Gastroesophageal sphincter (tissue), 4 donors: ENCODE measurements at regions not wholly inside any gene's neighbourhood (a gene's known extent, or its start where the extent isn't known, plus 50 kb on each side); places are given as distances from the start of the nearest gene placed in this dataset.

Source experiments
- ATAC-seq: fragments of 150-250 bp; one replicate; pipeline ENCODE4 v1.9.1; 2016; ENCODE audit warnings: mild to moderate bottlenecking, moderate library complexity
- H3K27ac ChIP-seq, 4 donors: fragments of 200-600 bp; sonication (generic) in 3 of 4; 1 replicate in 3 of 4; 2 replicates in 1 of 4; pipeline ENCODE4 v1.5.1; 2016 to 2019
- H3K27me3 ChIP-seq: fragments of 200-600 bp; sonication (generic); one replicate; pipeline ENCODE4 v1.5.1; 2019
- H3K36me3 ChIP-seq, 2 donors: fragments of 200-600 bp; sonication (generic); one replicate each; pipeline ENCODE4 v1.5.1; 2019; ENCODE audit warnings: control low read depth in 1 of 2
- H3K4me1 ChIP-seq, 3 donors: fragments of 200-600 bp; sonication (generic); 1 replicate in 2 of 3; 2 replicates in 1 of 3; pipeline ENCODE4 v1.5.1; 2016 to 2019; ENCODE audit warnings: control low read depth in 2 of 3
- H3K4me3 ChIP-seq, 2 donors: fragments of 200-600 bp; sonication (generic); one replicate each; pipeline ENCODE4 v1.5.1; 2019; ENCODE audit warnings: mild to moderate bottlenecking in 1 of 2, moderate library complexity in 1 of 2
- H3K9me3 ChIP-seq, 3 donors: fragments of 200-600 bp; sonication (generic); one replicate each; pipeline ENCODE4 v1.5.1; 2017 to 2019; ENCODE audit warnings: control low read depth in 2 of 3
- EP300 ChIP-seq: sonication (generic); formaldehyde crosslinking; IDR thresholded peaks from one replicate; pipeline ENCODE4 v1.6.1; 2017; ENCODE audit warnings: antibody characterized with exemption, mild to moderate bottlenecking
- POLR2A ChIP-seq, 2 donors: fragments of 450-650 bp; IDR thresholded peaks; one replicate each; pipeline ENCODE4 v1.6.1; 2017; ENCODE audit warnings: antibody characterized with exemption in 2 of 2, mild to moderate bottlenecking in 2 of 2, moderate library complexity in 1 of 2
- POLR2AphosphoS5 ChIP-seq: sonication (generic); formaldehyde crosslinking; IDR thresholded peaks from one replicate; pipeline ENCODE4 v1.6.1; 2017; ENCODE audit warnings: antibody characterized with exemption
- WGBS, 2 donors: methylation state at CpG; one replicate each; pipeline ENCODE4 v1.1.5; 2018; ENCODE audit warnings: low coverage in 1 of 2; 5-methylcytosine and 5-hydroxymethylcytosine counted together
- TF ChIP-seq, protein P1 (sequence below), 4 experiments: fragments of 200-600 bp in 2 of 4; fragments of 450-650 bp in 2 of 4; sonication (generic) in 1 of 4; IDR thresholded peaks; one replicate each; pipeline ENCODE4 v1.5.1; 2017 to 2019; ENCODE audit warnings: antibody characterized with exemption in 4 of 4, mild to moderate bottlenecking in 2 of 4, moderate library complexity in 2 of 4

GRCh38 chr3:28745916-28746617 lies 397.4 kb upstream of the AZI2 start:
- no peaks in the 10 kb centered on the region for H3K36me3 ChIP-seq
- no peak overlapping the region for H3K27ac ChIP-seq
- H3K9me3 ChIP-seq = peaks cover 0 to 9% (median 0%) of the 10 kb centered on the region in 3 donors
- 64 to 69% methylated on average over 4 to 6 of the region's 6 CpGs for WGBS, 2 donors
- TF ChIP-seq EP300 = no peak
- TF ChIP-seq POLR2A (IDR thresholded peaks at IDR 0.05) = no peak
- TF ChIP-seq, protein P1, sequence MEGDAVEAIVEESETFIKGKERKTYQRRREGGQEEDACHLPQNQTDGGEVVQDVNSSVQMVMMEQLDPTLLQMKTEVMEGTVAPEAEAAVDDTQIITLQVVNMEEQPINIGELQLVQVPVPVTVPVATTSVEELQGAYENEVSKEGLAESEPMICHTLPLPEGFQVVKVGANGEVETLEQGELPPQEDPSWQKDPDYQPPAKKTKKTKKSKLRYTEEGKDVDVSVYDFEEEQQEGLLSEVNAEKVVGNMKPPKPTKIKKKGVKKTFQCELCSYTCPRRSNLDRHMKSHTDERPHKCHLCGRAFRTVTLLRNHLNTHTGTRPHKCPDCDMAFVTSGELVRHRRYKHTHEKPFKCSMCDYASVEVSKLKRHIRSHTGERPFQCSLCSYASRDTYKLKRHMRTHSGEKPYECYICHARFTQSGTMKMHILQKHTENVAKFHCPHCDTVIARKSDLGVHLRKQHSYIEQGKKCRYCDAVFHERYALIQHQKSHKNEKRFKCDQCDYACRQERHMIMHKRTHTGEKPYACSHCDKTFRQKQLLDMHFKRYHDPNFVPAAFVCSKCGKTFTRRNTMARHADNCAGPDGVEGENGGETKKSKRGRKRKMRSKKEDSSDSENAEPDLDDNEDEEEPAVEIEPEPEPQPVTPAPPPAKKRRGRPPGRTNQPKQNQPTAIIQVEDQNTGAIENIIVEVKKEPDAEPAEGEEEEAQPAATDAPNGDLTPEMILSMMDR (IDR thresholded peaks at IDR 0.05) = no peak
- no peak for TF ChIP-seq POLR2AphosphoS5
- no peak overlapping the region for H3K4me3 ChIP-seq
- H3K27me3 ChIP-seq = no peaks in the 10 kb centered on the region
- no peak for ATAC-seq
- H3K4me1 ChIP-seq = peaks cover 0 to 14% (median 0%) of the 10 kb centered on the region in 3 donors

GRCh38 chr3:28746990-28747389 lies 398.4 kb upstream of the AZI2 start:
- H3K9me3 ChIP-seq = peaks cover 0 to 14% (median 0%) of the 10 kb centered on the region in 3 donors
- 100% methylated on average over 1 of the region's 2 CpGs; no CpG with 5 or more reads in 1 of the 2 donors for WGBS, 2 donors
- no peak for ATAC-seq
- H3K4me1 ChIP-seq = peaks cover 0 to 14% (median 0%) of the 10 kb centered on the region in 3 donors
- H3K27me3 ChIP-seq = no peaks in the 10 kb centered on the region
- TF ChIP-seq POLR2AphosphoS5 (no peak), EP300 (no peak), POLR2A (IDR thresholded peaks at IDR 0.05) (no peak)
- TF ChIP-seq, protein P1 (IDR thresholded peaks at IDR 0.05) = no peak
- no peak overlapping the region for H3K27ac ChIP-seq
- H3K36me3 ChIP-seq = no peaks in the 10 kb centered on the region
- no peak overlapping the region for H3K4me3 ChIP-seq

- WGBS, 2 donors = 88 to 90% methylated on average over 1 to 2 of the region's 2 CpGs
- H3K36me3 ChIP-seq = no peaks in the 10 kb centered on the region
- peaks cover 0 to 14% (median 0%) of the 10 kb centered on the region in 3 donors for H3K9me3 ChIP-seq
- TF ChIP-seq, protein P1 (IDR thresholded peaks at IDR 0.05) = no peak
- no peak for TF ChIP-seq POLR2A (IDR thresholded peaks at IDR 0.05)
- TF ChIP-seq POLR2AphosphoS5 = no peak
- TF ChIP-seq EP300 = no peak
- H3K4me1 ChIP-seq = no peaks in the 10 kb centered on the region
- no peak overlapping the region for H3K27ac ChIP-seq
- ATAC-seq = no peak
- H3K27me3 ChIP-seq = no peaks in the 10 kb centered on the region
- H3K4me3 ChIP-seq = no peak overlapping the region
Observed at GRCh38 chr3:28751864-28752263, 403.2 kb upstream of the AZI2 start.

GRCh38 chr3:28752290-28752689 lies 403.7 kb upstream of the AZI2 start:
- TF ChIP-seq, protein P1 (IDR thresholded peaks at IDR 0.05) = no peak
- TF ChIP-seq POLR2AphosphoS5 = no peak
- TF ChIP-seq POLR2A (IDR thresholded peaks at IDR 0.05) = no peak
- no peak for TF ChIP-seq EP300

DNA sequence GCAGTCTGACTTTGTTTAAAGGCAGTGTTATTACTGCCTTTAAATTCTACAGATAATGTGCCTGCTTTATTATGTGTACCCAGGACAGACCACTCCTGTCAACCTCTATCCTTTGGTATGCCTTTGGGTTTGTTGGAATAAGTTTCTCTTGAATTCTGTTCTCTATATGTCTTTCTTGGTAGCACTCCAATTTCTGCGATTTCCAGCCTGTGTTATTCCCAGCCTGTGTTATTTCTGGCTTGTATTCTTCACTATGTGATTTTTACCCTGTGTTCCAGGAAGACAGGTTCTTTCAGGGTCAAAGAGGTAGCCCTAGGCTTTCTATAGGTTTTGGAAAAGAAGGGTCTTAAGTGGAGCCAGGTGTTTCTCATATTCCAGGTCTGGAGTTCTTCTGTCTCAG lies 407.4 kb upstream of the AZI2 start:
- Histone ChIP-seq H3K9me3 (peaks cover 0 to 5% (median 0%) of the 10 kb centered on the region in 3 donors), H3K27me3 (no peaks in the 10 kb centered on the region), H3K27ac (no peak overlapping the region), H3K4me3 (no peak overlapping the region), H3K36me3 (no peaks in the 10 kb centered on the region), H3K4me1 (no peaks in the 10 kb centered on the region)
- TF ChIP-seq, protein P1 (IDR thresholded peaks at IDR 0.05) = no peak
- TF ChIP-seq POLR2A (IDR thresholded peaks at IDR 0.05) = no peak
- 0 to 71% methylated on average over 1 of the region's 1 CpG for WGBS, 2 donors
- no peak for ATAC-seq

More at GRCh38 chr3:28752290-28752689, 403.7 kb upstream of the AZI2 start:
- no peaks in the 10 kb centered on the region for H3K4me1 ChIP-seq
- WGBS, 2 donors = 85 to 100% methylated on average over 1 of the region's 1 CpG
- H3K27ac ChIP-seq = no peak overlapping the region
- H3K9me3 ChIP-seq = peaks cover 0 to 14% (median 0%) of the 10 kb centered on the region in 3 donors
- H3K4me3 ChIP-seq = no peak overlapping the region
- H3K27me3 ChIP-seq = no peaks in the 10 kb centered on the region
- no peak for ATAC-seq
- no peaks in the 10 kb centered on the region for H3K36me3 ChIP-seq
